HEK293 (cell line): ENCODE measurements at regions not wholly inside any gene's neighbourhood (a gene's known extent, or its start where the extent isn't known, plus 50 kb on each side); places are given as distances from the start of the nearest gene placed in this dataset.

Experiments used
- CTCF ChIA-PET: fragments of 350-600 bp; formaldehyde crosslinking; extraction: SDS; loops from one replicate; lab custom pipeline; 2021; ENCODE audit warnings: antibody characterized with exemption; lab: Yijun Ruan, JAX
- POLR2A ChIA-PET: fragments of 300-600 bp; formaldehyde crosslinking; extraction: SDS; loops from one replicate; lab custom pipeline; 2020; ENCODE audit warnings: antibody characterized with exemption, inconsistent platforms; lab: Yijun Ruan, JAX
- H3K27ac ChIP-seq: fragments of 200-500 bp; sonication (Bioruptor generic); 2 replicates; pipeline ENCODE4 v1.5.1; 2014; ENCODE audit warnings: low read depth, low read length, control low read depth, inconsistent platforms; ENCODE audit errors: extremely low read depth
- H3K36me3 ChIP-seq, 2 experiments: fragments of 200-500 bp in 1 of 2; sonication (Bioruptor generic) in 1 of 2; 1 replicate in 1 of 2; 2 replicates in 1 of 2; pipeline ENCODE4 v1.5.1; 2014 to 2017; ENCODE audit warnings: inconsistent platforms in 2 of 2, low read length in 2 of 2; ENCODE audit not compliant: control insufficient read depth in 2 of 2, insufficient read depth in 1 of 2
- H3K4me1 ChIP-seq: fragments of 200-500 bp; sonication (Bioruptor generic); 2 replicates; pipeline ENCODE4 v1.5.1; 2014; ENCODE audit warnings: mild to moderate bottlenecking, low read length, inconsistent platforms; ENCODE audit not compliant: control insufficient read depth, insufficient read depth
- H3K4me3 ChIP-seq: 2 replicates; pipeline ENCODE4 v1.5.1; 2011; ENCODE audit warnings: low read depth, mild to moderate bottlenecking, control low read depth, low read length, moderate library complexity
- H3K9me3 ChIP-seq: fragments of 200-500 bp; sonication (Bioruptor generic); 2 replicates; pipeline ENCODE4 v1.5.1; 2014; ENCODE audit warnings: low read depth, low read length, inconsistent platforms; ENCODE audit not compliant: control insufficient read depth, insufficient read depth
- EGR2 ChIP-seq: fragments of 450-650 bp; formaldehyde crosslinking; IDR thresholded peaks from 2 replicates; pipeline ENCODE4 v1.5.1; 2016; ENCODE audit warnings: low read depth, missing biosample characterization, missing genetic modification characterization
- GLI2 ChIP-seq: fragments of 450-650 bp; formaldehyde crosslinking; IDR thresholded peaks from 2 replicates; pipeline ENCODE4; 2017; ENCODE audit warnings: missing biosample characterization, missing genetic modification characterization, low read depth, borderline replicate concordance
- HOXD13 ChIP-seq: sonication (generic); formaldehyde crosslinking; IDR thresholded peaks from 2 replicates; pipeline ENCODE4 v1.8.0; 2022; ENCODE audit warnings: missing genetic modification reagents, borderline replicate concordance
- KLF1 ChIP-seq: fragments of 450-650 bp; formaldehyde crosslinking; IDR thresholded peaks from 2 replicates; pipeline ENCODE4 v1.5.1; 2016; ENCODE audit warnings: missing biosample characterization, missing genetic modification characterization
- MEIS1 ChIP-seq: sonication (generic); formaldehyde crosslinking; IDR thresholded peaks from 2 replicates; pipeline ENCODE4 v1.8.1; 2022; ENCODE audit warnings: missing genetic modification reagents, mild to moderate bottlenecking, borderline replicate concordance
- MYNN ChIP-seq: fragments of 450-650 bp; formaldehyde crosslinking; IDR thresholded peaks from 2 replicates; pipeline ENCODE4 v1.5.1; 2016; ENCODE audit warnings: missing biosample characterization, missing genetic modification characterization, borderline replicate concordance
- MZF1 ChIP-seq: fragments of 450-650 bp; formaldehyde crosslinking; IDR thresholded peaks from 2 replicates; pipeline ENCODE4 v1.5.1; 2017; ENCODE audit warnings: missing biosample characterization, missing genetic modification characterization, borderline replicate concordance
- RBAK ChIP-seq: fragments of 450-650 bp; formaldehyde crosslinking; IDR thresholded peaks from 2 replicates; pipeline ENCODE4 v1.5.1; 2016; ENCODE audit warnings: missing biosample characterization, missing genetic modification characterization
- ZBTB17 ChIP-seq: fragments of 450-650 bp; formaldehyde crosslinking; IDR thresholded peaks from 2 replicates; pipeline ENCODE4 v1.5.1; 2016; ENCODE audit warnings: missing biosample characterization, missing genetic modification characterization
- ZBTB20 ChIP-seq: fragments of 450-650 bp; formaldehyde crosslinking; IDR thresholded peaks from 2 replicates; pipeline ENCODE4 v1.5.1; 2016; ENCODE audit warnings: missing biosample characterization, missing genetic modification characterization
- ZEB2 ChIP-seq: fragments of 450-650 bp; formaldehyde crosslinking; IDR thresholded peaks from 2 replicates; pipeline ENCODE4 v1.5.1; 2016; ENCODE audit warnings: missing biosample characterization, missing genetic modification characterization
- ZFP37 ChIP-seq: fragments of 450-650 bp; formaldehyde crosslinking; IDR thresholded peaks from 2 replicates; pipeline ENCODE4 v1.5.1; 2016; ENCODE audit warnings: missing biosample characterization, missing genetic modification characterization
- ZNF155 ChIP-seq: fragments of 450-650 bp; formaldehyde crosslinking; IDR thresholded peaks from 2 replicates; pipeline ENCODE4 v1.5.1; 2016; ENCODE audit warnings: missing biosample characterization, missing genetic modification characterization
- ZNF248 ChIP-seq: fragments of 450-650 bp; formaldehyde crosslinking; IDR thresholded peaks from 2 replicates; pipeline ENCODE4 v1.5.1; 2017; ENCODE audit warnings: missing biosample characterization, missing genetic modification characterization
- ZNF311 ChIP-seq: fragments of 450-650 bp; formaldehyde crosslinking; IDR thresholded peaks from 2 replicates; pipeline ENCODE4 v1.5.1; 2017; ENCODE audit warnings: missing biosample characterization, missing genetic modification characterization, borderline replicate concordance
- ZNF416 ChIP-seq: fragments of 450-650 bp; formaldehyde crosslinking; IDR thresholded peaks from 2 replicates; pipeline ENCODE4 v1.5.1; 2016; ENCODE audit warnings: missing biosample characterization, missing genetic modification characterization
- ZNF501 ChIP-seq: fragments of 450-650 bp; formaldehyde crosslinking; IDR thresholded peaks from 2 replicates; pipeline ENCODE4 v1.5.1; 2016; ENCODE audit warnings: missing biosample characterization, missing genetic modification characterization
- ZNF610 ChIP-seq: fragments of 450-650 bp; formaldehyde crosslinking; IDR thresholded peaks from 2 replicates; pipeline ENCODE4 v1.5.1; 2016; ENCODE audit warnings: missing biosample characterization, missing genetic modification characterization, borderline replicate concordance
- TF ChIP-seq, protein P1 (sequence below): fragments of 450-650 bp; formaldehyde crosslinking; IDR thresholded peaks from 2 replicates; pipeline ENCODE4 v1.5.1; 2016; ENCODE audit warnings: missing biosample characterization, missing genetic modification characterization
- TF ChIP-seq, protein P2 (sequence below): fragments of 450-650 bp; formaldehyde crosslinking; IDR thresholded peaks from 2 replicates; pipeline ENCODE4 v1.5.1; 2017; ENCODE audit warnings: missing biosample characterization, missing genetic modification characterization

DNA sequence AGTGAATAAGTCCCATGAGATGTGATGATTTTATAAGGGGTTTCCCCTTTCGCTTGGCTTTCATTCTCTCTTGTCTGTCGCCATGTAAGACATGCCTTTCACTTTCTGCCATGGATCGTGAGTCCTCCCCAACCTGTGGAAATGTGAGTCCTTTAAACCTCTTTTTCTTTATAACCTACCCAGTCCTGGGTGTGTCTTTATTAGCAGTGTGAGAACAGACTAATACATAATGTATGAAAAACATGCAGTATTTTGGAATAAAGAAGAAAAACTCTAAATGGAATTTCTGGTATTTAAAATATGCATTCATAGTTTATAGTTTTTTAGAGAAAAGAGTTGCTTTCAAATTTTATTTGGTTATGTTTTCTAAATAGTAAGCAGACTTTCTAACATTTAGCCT is 360.7 kb downstream of the PCDH7 start:
- no peak for TF ChIP-seq EGR2
- no peak for TF ChIP-seq ZNF311 (tag by site-specific recombination)
- CTCF ChIA-PET, result no interaction called here
- no peak overlapping the region for H3K4me3 ChIP-seq
- POLR2A ChIA-PET, result no interaction called here
- H3K9me3 ChIP-seq, result no peaks in the 10 kb centered on the region
- no peaks in the 10 kb centered on the region for H3K36me3 ChIP-seq
- no peaks in the 10 kb centered on the region; the same call in 1 of the 2 replicates for H3K4me1 ChIP-seq
- no peak overlapping the region for H3K27ac ChIP-seq

DNA sequence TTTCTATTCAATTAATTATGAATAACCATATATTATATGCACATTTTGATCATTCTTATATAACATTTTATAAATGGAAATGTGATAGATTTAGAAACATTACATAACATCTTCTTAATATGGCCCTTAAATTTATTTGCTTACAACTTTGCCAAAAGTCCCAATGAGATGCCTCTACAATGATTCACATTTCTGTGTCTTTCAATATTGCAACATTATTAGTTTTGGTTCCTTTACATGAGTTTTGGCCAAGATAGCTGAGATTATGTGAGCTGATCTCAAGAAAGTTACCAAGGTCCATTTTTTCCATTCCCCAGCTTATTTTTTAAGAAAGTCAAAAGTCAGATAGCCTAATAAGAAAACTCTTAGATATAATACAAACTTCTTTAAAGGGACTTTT is 361.2 kb downstream of the PCDH7 start:
- CTCF ChIA-PET, result interaction anchor here (0.6 kb wide), 1 partner anchor 28 kb away, joined by 3 read pairs; no protein-coding TSS in a partner anchor
- POLR2A ChIA-PET, result no interaction called here
- no peak overlapping the region for H3K4me3 ChIP-seq

DNA sequence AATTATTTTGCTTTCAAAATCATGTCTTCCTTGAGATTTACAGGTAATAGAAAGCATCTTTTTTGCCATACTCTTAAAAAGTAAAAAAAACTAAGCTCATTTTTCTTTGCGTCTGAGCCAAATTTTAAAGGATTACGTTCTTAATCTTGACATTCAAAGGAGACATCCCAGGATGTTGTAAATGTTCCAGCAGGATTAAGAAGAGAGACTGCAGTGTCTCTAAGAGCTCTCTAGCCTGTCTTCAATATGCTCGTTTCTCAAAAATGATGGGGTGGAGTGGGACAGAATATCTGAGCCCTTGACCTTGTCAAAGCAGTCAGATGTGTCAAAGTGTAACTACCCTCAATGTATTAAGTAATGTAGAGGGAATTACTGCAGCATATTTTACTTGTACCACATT is 363.3 kb downstream of the PCDH7 start:
- no peak overlapping the region for H3K27ac ChIP-seq
- ChIA-PET CTCF (interaction anchor here (0.7 kb wide), 1 partner anchor 218 kb away, joined by 4 read pairs; no protein-coding TSS in a partner anchor), POLR2A (no interaction called here)
- H3K4me1 ChIP-seq, result no peaks in the 10 kb centered on the region; the same call in 1 of the 2 replicates
- H3K9me3 ChIP-seq, result no peaks in the 10 kb centered on the region
- H3K36me3 ChIP-seq, result no peaks in the 10 kb centered on the region
- no peak overlapping the region for H3K4me3 ChIP-seq
- TF ChIP-seq GLI2 (tag by site-specific recombination), result no peak
- no peak for TF ChIP-seq MYNN
- TF ChIP-seq RBAK (tag by site-specific recombination), result no peak
- TF ChIP-seq, all 188 proteins: peak for 0

More for the DNA sequence above, 361.2 kb downstream of the PCDH7 start:
- no peak for TF ChIP-seq ZNF416 (tag by site-specific recombination)
- TF ChIP-seq ZEB2 (tag by site-specific recombination), result no peak
- TF ChIP-seq MEIS1 (CRISPR knock-in tag), result no peak
- TF ChIP-seq, protein P1, sequence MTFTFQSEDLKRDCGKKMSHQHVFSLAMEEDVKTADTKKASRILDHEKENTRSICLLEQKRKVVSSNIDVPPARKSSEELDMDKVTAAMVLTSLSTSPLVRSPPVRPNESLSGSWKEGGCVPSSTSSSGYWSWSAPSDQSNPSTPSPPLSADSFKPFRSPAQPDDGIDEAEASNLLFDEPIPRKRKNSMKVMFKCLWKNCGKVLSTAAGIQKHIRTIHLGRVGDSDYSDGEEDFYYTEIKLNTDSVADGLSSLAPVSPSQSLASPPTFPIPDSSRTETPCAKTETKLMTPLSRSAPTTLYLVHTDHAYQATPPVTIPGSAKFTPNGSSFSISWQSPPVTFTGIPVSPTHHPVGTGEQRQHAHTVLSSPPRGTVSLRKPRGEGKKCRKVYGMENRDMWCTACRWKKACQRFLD (tag by site-specific recombination), result no peak
- TF ChIP-seq HOXD13, result no peak
- no peak for TF ChIP-seq RBAK (tag by site-specific recombination)
- TF ChIP-seq GLI2 (tag by site-specific recombination), result no peak
- TF ChIP-seq ZNF155, result no peak
- no peak for TF ChIP-seq ZNF501 (tag by site-specific recombination)
- no peak for TF ChIP-seq ZNF610 (tag by site-specific recombination)
- TF ChIP-seq ZNF248 (tag by site-specific recombination), result no peak
- TF ChIP-seq ZFP37 (tag by site-specific recombination), result no peak
- TF ChIP-seq MZF1, result no peak
- no peak overlapping the region for H3K27ac ChIP-seq
- no peaks in the 10 kb centered on the region for H3K36me3 ChIP-seq
- no peaks in the 10 kb centered on the region for H3K9me3 ChIP-seq
- H3K4me1 ChIP-seq, result no peaks in the 10 kb centered on the region; the same call in 1 of the 2 replicates

DNA sequence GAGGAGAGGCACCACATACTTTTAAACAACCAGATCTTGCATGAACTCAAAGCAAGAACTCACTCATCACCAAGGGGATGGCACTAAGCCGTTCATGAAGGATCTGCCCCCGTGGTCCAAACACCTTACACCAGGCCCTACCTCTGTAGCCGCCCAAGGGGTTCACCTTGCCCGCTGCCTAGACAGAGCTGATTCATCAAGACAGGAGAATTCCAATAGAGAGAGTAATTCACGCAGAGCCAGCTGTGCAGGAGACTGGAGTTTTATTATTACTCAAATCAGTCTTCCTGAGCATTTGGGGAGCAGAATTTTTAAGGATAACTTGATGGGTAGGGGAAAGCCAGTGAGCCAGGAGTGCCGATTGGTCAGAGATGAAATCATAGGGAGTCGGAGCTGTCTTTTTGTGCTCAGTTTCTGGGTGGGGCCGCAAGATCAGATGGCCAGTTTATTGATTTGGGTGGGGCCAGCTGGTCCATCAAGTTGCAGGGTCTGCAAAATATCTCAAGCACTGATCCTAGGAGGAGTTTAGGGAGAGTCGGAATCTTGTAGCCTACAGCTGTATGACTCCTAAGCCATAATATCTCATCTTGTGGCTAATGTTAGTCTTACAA is 364.7 kb downstream of the PCDH7 start:
- peaks cover 3% of the 10 kb centered on the region; the same call in 1 of the 2 replicates for H3K4me1 ChIP-seq
- TF ChIP-seq, protein P2, sequence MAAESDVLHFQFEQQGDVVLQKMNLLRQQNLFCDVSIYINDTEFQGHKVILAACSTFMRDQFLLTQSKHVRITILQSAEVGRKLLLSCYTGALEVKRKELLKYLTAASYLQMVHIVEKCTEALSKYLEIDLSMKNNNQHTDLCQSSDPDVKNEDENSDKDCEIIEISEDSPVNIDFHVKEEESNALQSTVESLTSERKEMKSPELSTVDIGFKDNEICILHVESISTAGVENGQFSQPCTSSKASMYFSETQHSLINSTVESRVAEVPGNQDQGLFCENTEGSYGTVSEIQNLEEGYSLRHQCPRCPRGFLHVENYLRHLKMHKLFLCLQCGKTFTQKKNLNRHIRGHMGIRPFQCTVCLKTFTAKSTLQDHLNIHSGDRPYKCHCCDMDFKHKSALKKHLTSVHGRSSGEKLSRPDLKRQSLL (tag by site-specific recombination), result no peak
- TF ChIP-seq KLF1 (tag by site-specific recombination) (peak; percentile 73; the same call in 1 of the 2 replicates), ZBTB20 (tag by site-specific recombination) (no peak), ZBTB17 (tag by site-specific recombination) (0 out of 2 replicates have a peak, but pooled peaks have one; percentile 29)
- TF ChIP-seq, all 188 proteins: peak for 2
- ChIA-PET POLR2A (no interaction called here), CTCF (no interaction called here)
- H3K4me3 ChIP-seq, result no peak overlapping the region
- no peaks in the 10 kb centered on the region for H3K9me3 ChIP-seq
- no peak overlapping the region for H3K27ac ChIP-seq
- no peaks in the 10 kb centered on the region for H3K36me3 ChIP-seq
